HG03159 (cell line): ENCODE measurements at regions not wholly inside any gene's neighbourhood (a gene's known extent, or its start where the extent isn't known, plus 50 kb on each side); places are given as distances from the start of the nearest gene placed in this dataset.
"Not testable (repeated sequence)": the region's sequence is repeated elsewhere in the genome, so short reads cannot be mapped to it uniquely, and the experiment has no call there.

ENCODE experiments used
- ATAC-seq: cut with Tn5 transposase; IDR thresholded peaks from one replicate; pipeline ENCODE4 v1.9.1; 2021; ENCODE audit warnings: mild to moderate bottlenecking, moderate library complexity; ENCODE audit not compliant: unreplicated experiment

DNA sequence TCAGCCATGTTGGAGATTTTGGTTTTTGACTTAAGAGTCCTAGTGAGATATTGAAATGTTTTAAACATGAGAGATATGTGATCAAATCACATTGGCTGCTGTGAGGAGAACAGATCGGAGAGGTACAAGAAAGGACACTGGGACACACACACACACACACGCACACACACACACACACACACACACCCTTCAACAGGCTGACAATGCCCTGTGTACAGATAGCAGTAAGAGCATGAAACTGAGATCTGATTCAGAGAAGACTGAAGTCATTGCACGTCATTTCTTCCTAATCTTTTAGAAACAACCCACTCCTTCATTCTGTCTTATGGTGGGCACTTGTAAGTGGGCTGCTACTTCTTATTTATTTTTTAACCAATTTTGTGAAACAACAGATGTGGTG is 200.5 kb upstream of the E2F8 start:
- ATAC-seq: no peak

- no peak for ATAC-seq
These were observed 197.0 kb upstream of the E2F8 start for GRCh38 chr11:19437760-19438159.

DNA sequence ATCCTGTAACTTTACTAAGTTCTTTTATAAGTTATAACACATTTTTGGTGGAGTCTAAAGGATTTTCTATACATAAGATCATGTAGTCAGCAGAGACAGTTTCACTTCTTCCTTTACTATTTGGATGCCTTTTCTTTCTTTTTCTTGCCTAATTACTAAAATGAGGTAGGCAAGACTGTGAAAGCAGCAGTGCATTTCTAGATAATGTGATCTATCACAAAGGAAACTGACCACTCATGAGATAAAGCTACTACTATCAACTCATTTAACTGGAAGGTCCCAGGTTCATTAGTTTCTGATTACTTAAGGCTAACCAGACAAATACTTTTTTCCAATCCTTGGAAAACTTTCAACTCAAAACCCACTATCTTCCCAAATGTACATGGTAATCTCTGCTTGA is 196.2 kb upstream of the E2F8 start:
- ATAC-seq: no peak

DNA sequence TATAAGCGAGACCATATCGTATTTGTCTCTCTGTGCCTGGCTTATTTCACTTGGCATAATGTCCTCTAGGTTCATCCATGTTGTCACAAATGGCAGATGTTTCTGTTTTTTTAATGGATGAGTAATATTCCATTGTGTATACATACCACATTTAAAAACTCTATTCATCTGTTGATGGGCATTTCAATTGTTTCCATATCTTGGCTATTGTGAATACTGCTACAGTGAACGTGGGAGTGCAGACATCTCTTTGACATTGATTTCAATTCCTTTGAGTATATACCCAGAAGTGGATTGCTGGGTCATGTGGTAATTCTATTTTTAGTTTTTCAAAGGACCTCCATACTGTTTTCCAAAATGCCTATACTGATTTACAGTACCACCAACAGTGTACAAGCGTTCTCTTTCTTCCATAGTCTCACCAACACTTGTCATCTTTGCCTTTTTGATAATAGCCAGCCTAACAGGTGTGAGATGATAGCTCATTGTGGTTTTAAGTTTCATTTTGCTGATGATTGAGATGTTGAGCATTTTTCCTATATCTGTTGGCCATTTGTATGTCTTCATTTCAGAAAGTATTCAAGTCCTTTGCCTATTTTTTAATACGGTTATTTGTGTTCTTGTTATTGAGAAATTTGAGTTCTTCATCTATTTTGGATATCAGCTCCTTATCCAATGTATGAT is 194.7 kb upstream of the E2F8 start:
- no peak for ATAC-seq

GRCh38 chr11:19433791-19434190 is 193.0 kb upstream of the E2F8 start:
- no peak for ATAC-seq

DNA sequence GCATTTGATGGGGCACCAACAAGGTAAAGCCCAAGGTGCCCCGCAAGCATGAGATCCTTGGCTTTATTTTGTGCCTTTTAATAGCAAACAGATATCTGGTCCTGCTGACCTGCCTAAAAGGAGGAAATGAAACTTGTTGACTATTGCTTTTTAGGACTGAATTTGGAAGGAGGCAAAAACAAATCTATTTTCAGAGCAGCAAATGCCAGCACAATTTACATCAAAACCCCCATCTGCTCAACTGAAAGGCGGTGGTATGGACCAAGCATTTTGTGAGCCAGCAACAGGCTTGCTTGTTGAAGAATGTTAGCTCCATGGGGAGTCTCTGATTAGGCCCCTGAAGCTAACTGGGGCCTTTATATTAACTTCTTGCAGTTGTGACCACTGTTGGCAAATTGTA is 192.6 kb upstream of the E2F8 start:
- peak; percentile 60 for ATAC-seq

DNA sequence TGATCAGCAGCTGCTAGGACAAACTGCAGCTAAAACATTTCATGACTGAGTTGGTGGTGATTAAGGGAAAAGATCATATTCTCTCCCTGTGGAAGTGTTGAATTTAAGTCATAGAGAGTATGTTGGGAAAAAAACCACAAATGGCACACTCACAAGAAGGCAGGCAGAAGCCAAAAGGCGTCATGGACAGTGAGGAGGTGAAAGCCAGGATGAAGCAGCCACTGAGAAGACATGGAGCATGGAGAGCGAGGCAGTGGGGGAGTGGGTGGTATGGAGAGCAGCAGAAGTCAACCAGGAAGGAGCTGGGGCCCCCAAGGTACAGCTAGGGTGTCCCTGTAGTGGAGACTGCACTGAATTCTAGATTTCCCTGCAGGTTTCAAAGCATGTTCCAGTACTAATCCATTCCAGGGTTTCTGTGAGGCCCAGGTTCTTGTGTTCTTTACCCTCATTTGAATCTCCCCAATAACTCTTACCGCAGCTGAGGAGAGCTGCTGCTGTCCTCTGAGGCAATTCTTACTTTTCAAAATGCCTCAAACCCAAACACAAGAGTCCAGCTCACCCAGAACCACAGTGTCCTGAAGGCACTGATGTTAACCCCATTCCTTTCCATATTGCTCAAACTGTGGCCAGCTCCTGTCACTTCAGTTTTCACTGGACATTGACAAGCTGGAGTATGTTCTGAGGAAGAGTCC is 191.8 kb upstream of the E2F8 start:
- ATAC-seq: peak; percentile 60

DNA sequence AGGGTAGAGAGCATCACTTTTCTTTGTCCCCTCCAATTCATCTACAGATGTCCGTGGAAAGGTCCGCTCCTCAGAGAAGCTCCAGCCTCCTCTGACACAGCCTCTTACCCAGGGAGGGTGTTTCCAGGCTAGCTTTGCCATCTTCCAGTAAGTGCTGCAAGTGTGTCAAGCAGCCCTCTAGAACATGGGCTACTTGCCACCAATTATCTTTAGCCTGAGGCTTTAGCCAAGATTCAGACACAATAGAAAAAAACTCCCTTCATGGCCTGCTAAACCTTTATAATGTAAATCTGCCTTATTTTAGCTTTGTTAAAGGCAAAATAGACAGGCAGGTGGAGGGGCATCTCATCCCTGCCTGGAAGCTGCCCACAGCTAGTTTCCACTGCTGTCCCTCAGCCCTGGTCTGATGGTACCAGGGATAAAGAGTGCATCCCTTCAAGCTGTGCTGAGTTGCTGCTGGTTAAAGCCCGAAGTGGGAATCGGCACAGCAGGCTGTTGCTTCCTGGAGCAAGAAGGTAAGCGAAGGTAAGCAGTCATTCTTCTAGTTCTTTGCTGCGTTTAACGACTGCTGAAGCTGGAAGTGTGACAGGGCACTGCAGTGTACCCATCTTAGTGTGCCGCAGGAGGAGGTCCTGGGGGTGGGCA is 190.1 kb upstream of the E2F8 start:
- ATAC-seq: no peak

GRCh38 chr11:19430346-19430745 is 189.6 kb upstream of the E2F8 start:
- ATAC-seq: no peak

DNA sequence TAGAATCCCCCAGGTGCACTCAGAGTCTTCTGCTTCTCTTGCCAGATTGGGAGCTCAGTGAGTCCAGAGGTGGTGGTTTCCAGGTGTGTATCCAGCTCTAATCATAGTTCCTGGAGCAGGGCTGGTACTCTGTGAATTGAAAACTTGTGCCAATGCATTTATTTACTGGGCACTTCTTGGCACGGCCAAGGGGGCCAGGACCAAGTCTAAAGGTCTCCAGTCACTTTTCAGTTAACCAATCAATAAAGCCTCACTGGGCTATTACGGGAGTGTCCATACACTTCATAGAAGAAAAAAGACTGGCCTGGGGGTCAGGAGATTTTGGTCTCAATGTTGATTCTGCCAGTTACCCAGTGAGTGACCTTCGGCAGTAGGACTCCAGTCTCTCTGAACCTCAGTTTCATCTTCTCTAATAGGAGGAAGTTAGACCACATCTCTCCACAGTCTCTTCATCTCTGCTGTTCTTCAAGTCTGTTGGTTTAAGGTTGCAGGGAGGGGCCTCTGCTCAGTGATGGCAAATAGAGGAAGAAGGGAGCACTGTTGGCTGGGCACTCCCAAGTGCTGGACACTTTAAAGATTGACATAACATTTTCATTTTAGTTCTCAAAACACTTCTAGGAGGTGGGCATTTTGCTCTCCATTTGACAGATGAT is 188.5 kb upstream of the E2F8 start:
- no peak for ATAC-seq

DNA sequence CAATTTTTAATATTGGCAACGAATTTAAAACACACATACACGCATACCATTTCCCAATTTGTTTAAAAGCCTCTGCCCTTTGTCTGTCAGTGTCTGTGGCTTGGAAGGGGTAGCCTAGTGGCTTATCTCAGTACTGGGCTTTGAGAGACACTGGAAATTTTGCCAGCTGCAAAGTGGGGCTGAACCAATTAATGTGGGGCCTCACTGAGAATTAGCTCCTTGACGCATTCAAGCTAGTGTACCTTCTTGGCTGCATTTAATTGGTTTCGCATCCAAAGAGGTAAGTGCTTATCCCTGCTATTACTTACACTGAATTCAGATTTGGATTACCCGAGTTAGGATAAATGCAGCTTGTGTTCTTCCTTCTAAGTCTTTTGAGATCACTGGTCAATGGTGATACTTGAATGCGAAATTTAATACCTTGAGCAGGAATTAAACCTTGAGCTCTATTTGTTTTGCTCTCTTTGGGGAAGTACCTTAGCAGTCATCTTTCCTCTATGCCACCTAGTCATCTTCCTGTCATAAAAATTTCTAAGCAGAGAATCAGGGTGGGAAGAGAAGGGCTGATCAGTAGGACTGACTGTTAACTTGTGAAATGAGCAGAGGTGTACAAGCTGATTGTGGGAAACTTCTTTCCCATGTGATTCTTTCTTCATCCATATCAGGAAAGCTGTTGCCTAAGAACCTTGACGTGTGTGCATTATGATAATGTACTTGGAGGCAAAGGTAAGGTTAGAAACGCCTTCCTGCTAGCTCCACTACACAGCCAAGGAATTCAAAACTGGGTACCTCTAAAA is 187.7 kb upstream of the E2F8 start:
- no peak for ATAC-seq

DNA sequence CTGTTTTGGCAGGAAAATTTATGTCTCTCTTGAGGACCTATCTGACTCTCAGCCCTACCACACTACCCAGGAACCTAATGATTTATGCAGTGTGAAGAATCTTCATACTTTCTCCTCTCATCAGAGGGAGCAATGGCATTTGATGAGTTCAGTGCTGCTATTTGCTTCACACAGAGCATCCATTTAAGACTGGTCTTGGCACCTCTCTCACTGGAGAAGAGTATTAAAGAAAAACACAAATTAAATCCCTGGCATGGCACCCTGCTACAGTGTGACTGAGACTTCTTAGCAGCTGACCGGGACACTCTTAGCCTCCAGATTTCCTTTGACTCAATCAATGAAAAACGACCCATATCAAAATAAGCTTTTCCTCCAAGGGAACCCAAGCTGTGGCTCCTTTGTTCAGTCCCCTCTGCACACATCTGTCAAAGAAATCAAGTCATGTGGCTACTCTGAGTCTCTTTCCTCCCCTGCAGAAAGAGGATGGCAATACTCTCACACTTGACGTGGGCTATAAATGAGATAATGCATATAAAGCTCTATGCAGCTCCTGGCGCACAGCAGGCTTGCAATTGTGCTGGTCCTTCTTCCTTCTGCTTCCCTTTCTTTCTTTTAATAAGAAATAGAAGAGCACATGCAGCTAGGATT is 186.1 kb upstream of the E2F8 start:
- no peak for ATAC-seq

DNA sequence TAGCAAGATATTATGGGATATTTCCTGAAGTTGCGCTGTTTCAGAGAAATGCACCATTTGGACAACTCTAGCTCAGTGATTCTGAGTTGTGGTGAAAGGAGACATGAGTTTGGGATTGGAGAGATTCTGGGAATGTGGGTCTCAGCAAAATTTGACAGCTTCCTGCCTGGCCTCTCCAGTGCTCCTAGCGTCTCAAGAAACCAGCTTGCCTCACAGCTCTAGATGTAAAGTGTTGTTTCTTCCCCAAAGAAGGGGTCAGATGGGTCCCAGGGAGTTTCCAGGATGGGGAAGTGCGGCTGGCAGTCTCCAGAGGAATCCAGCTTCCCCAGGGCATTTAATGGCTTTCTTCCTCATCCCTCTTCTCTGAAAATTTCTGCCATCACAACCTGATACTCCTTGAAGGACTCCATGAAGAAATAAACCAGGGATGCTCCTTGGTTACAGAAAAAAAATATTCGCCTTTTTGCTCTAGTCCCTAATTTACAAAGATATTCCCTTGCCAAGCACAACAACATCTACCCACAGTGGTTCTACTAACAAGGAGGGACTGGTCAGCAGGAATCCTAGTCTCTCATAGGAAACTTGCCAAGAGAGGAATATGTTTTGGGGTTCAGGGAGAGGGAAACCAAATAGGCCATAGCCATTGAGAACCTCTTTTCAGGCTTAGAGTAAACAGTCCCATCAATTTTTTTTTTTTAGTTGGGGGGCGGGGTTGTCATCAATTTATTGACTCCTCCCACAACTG is 185.4 kb upstream of the E2F8 start:
- ATAC-seq: no peak

DNA sequence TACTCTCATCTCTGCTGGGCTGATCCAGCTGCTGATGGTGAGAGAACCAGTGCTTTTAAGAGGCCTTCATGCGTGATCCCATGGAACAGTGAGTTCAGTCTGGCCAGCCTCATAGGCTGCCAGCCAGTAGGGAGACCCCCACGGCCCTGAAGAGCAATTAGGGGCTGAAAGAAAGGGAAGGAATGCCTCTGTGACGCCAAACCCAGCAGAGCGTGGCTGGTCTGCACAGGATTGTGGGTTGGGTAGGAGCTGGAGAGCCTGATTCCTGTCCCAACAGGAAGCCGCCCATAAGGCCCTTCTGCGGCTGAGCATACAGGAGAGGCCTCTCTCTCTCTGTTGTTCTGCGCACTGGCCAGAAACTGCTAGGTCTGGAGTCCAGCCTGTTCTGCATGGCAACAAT is 181.5 kb upstream of the E2F8 start:
- ATAC-seq: no peak

- ATAC-seq: no peak
These were observed 180.3 kb upstream of the E2F8 start for GRCh38 chr11:19420868-19421533.

DNA sequence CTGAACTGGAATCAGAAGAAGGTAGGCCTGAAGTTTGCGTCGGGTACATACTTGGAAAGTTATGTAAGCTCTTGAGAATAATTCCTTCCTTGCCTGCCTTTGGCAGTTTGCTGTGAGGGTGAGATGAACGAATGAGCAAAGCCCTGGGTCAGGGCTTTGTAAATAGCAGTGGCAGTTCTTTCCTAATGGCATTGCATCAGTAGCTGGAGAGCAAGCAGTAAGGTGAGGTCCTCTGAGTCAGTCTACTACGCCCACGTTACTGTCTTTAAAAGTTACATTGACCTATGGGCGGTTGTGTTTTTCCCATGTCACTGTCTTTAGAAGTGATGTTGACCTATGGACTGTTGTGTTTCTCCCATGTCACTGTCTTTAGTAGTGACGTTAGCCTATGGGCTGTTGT is 179.1 kb upstream of the E2F8 start:
- no peak for ATAC-seq

DNA sequence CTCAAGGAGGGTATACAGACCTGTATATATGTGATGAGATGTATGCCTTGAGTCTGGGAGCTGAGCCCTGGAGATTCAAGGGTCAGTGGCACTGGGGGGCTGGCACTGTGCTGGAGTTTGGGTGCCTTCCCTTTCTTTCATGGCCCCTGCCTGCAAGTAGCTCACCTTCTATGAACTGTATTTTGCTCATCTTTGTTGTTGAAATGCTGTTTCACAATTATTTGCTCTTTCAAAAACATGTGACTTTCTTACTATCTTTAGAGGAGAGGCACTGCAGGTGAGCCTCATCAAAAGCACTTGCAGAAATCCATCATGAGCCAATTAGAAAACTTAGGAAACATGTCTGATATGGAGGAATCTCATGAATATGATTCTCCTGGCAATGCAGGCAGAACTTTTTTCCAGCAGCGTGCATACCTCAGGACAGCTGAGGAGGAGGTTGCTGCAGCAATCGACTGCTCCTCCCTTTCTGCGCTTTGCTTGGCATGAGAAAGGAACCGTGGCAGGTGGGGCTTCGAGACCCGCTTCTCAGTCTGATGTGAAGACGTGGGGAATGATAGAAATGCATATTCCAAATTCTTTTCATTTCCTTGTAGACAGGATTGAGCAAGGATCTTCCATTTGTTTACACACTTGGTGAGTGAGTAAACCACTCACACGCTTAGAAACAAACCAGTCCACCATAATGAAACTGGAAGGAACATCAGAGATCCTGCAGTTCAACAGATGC is 178.4 kb upstream of the E2F8 start:
- no peak for ATAC-seq

DNA sequence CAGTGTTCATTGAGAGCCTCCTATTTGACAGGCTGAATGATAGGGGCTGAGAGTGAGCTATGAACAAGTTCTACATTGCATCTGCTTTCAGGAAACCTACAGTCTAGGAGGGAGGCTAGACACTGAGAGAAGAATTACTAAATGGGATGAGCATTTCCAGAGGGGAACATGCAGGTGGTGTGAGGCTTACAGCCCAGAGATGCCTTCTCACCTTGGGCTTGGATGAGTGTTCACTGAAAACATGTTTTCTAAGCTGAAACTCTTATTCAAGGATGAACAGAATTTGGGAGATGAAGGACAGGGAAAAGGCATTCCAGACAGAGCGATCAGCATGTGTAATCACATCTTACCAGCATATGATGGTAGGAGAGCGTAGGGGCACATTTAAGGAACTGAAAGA is 177.5 kb upstream of the E2F8 start:
- no peak for ATAC-seq

- not testable (repeated sequence) for ATAC-seq
These were observed 171.3 kb upstream of the E2F8 start for GRCh38 chr11:19412070-19412469.
